T-helper 17 cell (primary cell): ENCODE measurements at regions not wholly inside any gene's neighbourhood (a gene's known extent, or its start where the extent isn't known, plus 50 kb on each side); places are given as distances from the start of the nearest gene placed in this dataset.
"Not testable (repeated sequence)": the region's sequence is repeated elsewhere in the genome, so short reads cannot be mapped to it uniquely, and the experiment has no call there.

Experiments used
- ATAC-seq: fragments of 150-1000 bp; cut with Tn5 transposase; 2 replicates; pipeline ENCODE4 v1.10.0; 2021; ENCODE audit warnings: mild to moderate bottlenecking, moderate library complexity
- DNase-seq, 3 donors: peaks; one replicate each; pipeline versions ENCODE4 v3.0.0 to v3.0.0-alpha.2; 2020 to 2021
- H3K9me3 ChIP-seq: one replicate; pipeline ENCODE4 v1.7.0; 2013; ENCODE audit warnings: low read length, mild to moderate bottlenecking; ENCODE audit not compliant: control insufficient read depth, poor library complexity, severe bottlenecking
- H3K27ac Mint-ChIP-seq: one replicate; pipeline ENCODE4 v1.8.0; 2022; ENCODE audit warnings: mild to moderate bottlenecking, moderate library complexity, mixed read lengths
- H3K27me3 Mint-ChIP-seq: one replicate; pipeline ENCODE4 v1.8.0; 2022; ENCODE audit warnings: mixed read lengths
- H3K36me3 Mint-ChIP-seq: one replicate; pipeline ENCODE4 v1.8.0; 2022; ENCODE audit warnings: low read depth, mixed read lengths
- H3K4me1 Mint-ChIP-seq: one replicate; pipeline ENCODE4 v1.8.0; 2022; ENCODE audit warnings: mild to moderate bottlenecking, mixed read lengths
- H3K4me3 Mint-ChIP-seq: one replicate; pipeline ENCODE4 v1.8.0; 2022; ENCODE audit warnings: mild to moderate bottlenecking, moderate library complexity, mixed read lengths

GRCh38 chr22:25407859-25408229 lies 156.6 kb upstream of the GRK3 start:
- ATAC-seq (no peak), DNase-seq (no peak)
- Mint-ChIP-seq H3K36me3 (no peaks in the 10 kb centered on the region), H3K4me3 (peak overlapping the region; percentile 57), H3K4me1 (peaks cover 21% of the 10 kb centered on the region), H3K27me3 (peaks cover 4% of the 10 kb centered on the region), H3K27ac (no peak overlapping the region)
- H3K9me3 ChIP-seq: no peaks in the 10 kb centered on the region

- Mint-ChIP-seq H3K27ac (no peak overlapping the region), H3K4me3 (no peak overlapping the region), H3K4me1 (peaks cover 14% of the 10 kb centered on the region), H3K27me3 (peaks cover 6% of the 10 kb centered on the region), H3K36me3 (no peaks in the 10 kb centered on the region)
- DNase-seq (no peak), ATAC-seq (no peak)
- H3K9me3 ChIP-seq: no peaks in the 10 kb centered on the region
These were observed 155.2 kb upstream of the GRK3 start for GRCh38 chr22:25409240-25409639.

GRCh38 chr22:25410849-25411248 lies 153.6 kb upstream of the GRK3 start:
- ATAC-seq: no peak
- peak overlapping the region; percentile 89 for H3K27ac Mint-ChIP-seq

GRCh38 chr22:25413620-25414019 lies 150.9 kb upstream of the GRK3 start:
- peaks cover 4% of the 10 kb centered on the region for H3K4me1 Mint-ChIP-seq
- peaks cover 2% of the 10 kb centered on the region for H3K36me3 Mint-ChIP-seq
- no peak overlapping the region for H3K27ac Mint-ChIP-seq
- H3K27me3 Mint-ChIP-seq: peaks cover 31% of the 10 kb centered on the region
- ATAC-seq (no peak), DNase-seq (no peak)
- H3K4me3 Mint-ChIP-seq: no peak overlapping the region
- H3K9me3 ChIP-seq: no peaks in the 10 kb centered on the region

More at GRCh38 chr22:25410849-25411248, 153.6 kb upstream of the GRK3 start:
- peaks cover 2% of the 10 kb centered on the region for H3K36me3 Mint-ChIP-seq
- H3K4me3 Mint-ChIP-seq: peak overlapping the region; percentile 39
- H3K27me3 Mint-ChIP-seq: peaks cover 15% of the 10 kb centered on the region
- H3K4me1 Mint-ChIP-seq: peaks cover 14% of the 10 kb centered on the region
- H3K9me3 ChIP-seq: no peaks in the 10 kb centered on the region
- no peak for DNase-seq

- DNase-seq, H3K9me3 ChIP-seq, ATAC-seq, H3K36me3 Mint-ChIP-seq, H3K27ac Mint-ChIP-seq, H3K4me3 Mint-ChIP-seq: not testable (repeated sequence)
- peaks cover 49% of the 10 kb centered on the region for H3K27me3 Mint-ChIP-seq
- H3K4me1 Mint-ChIP-seq: peaks cover 12% of the 10 kb centered on the region
These were observed 148.7 kb upstream of the GRK3 start for GRCh38 chr22:25415731-25416130.

GRCh38 chr22:25417826-25418225 lies 146.6 kb upstream of the GRK3 start:
- not testable (repeated sequence) for ATAC-seq, H3K36me3 Mint-ChIP-seq, H3K4me3 Mint-ChIP-seq, DNase-seq, H3K9me3 ChIP-seq, H3K27ac Mint-ChIP-seq
- peaks cover 14% of the 10 kb centered on the region for H3K4me1 Mint-ChIP-seq
- peaks cover 60% of the 10 kb centered on the region for H3K27me3 Mint-ChIP-seq

- DNase-seq: no peak
- Mint-ChIP-seq H3K27ac (peak overlapping the region; percentile 8), H3K36me3 (peaks cover 7% of the 10 kb centered on the region), H3K4me1 (peaks cover 14% of the 10 kb centered on the region), H3K27me3 (peaks cover 74% of the 10 kb centered on the region), H3K4me3 (peak overlapping the region; percentile 81)
- no peaks in the 10 kb centered on the region for H3K9me3 ChIP-seq
- peak; percentile 23 for ATAC-seq
These were observed 145.0 kb upstream of the GRK3 start for GRCh38 chr22:25419247-25420113.

GRCh38 chr22:25420114-25420441 lies 144.4 kb upstream of the GRK3 start:
- H3K9me3 ChIP-seq, ATAC-seq, H3K36me3 Mint-ChIP-seq, DNase-seq: not testable (repeated sequence)
- H3K4me3 Mint-ChIP-seq: peak overlapping the region; percentile 81
- peak overlapping the region; percentile 8 for H3K27ac Mint-ChIP-seq
- peaks cover 14% of the 10 kb centered on the region for H3K4me1 Mint-ChIP-seq
- peaks cover 76% of the 10 kb centered on the region for H3K27me3 Mint-ChIP-seq

- H3K36me3 Mint-ChIP-seq: peaks cover 5% of the 10 kb centered on the region
- H3K4me1 Mint-ChIP-seq: peaks cover 14% of the 10 kb centered on the region
- no peaks in the 10 kb centered on the region for H3K9me3 ChIP-seq
- peaks cover 74% of the 10 kb centered on the region for H3K27me3 Mint-ChIP-seq
- H3K27ac Mint-ChIP-seq: no peak overlapping the region
- peak overlapping the region; percentile 81 for H3K4me3 Mint-ChIP-seq
- ATAC-seq: no peak
- no peak for DNase-seq
These were observed 144.0 kb upstream of the GRK3 start for GRCh38 chr22:25420471-25420924.

- peaks cover 14% of the 10 kb centered on the region for H3K4me1 Mint-ChIP-seq
- no peaks in the 10 kb centered on the region for H3K9me3 ChIP-seq
- no peak overlapping the region for H3K27ac Mint-ChIP-seq
- peak overlapping the region; percentile 82 for H3K4me3 Mint-ChIP-seq
- DNase-seq (no peak), ATAC-seq (no peak)
- H3K36me3 Mint-ChIP-seq: peaks cover 5% of the 10 kb centered on the region
- peaks cover 69% of the 10 kb centered on the region for H3K27me3 Mint-ChIP-seq
These were observed 143.3 kb upstream of the GRK3 start for GRCh38 chr22:25420925-25421904.

- not testable (repeated sequence) for ATAC-seq, H3K9me3 ChIP-seq, H3K4me3 Mint-ChIP-seq, H3K36me3 Mint-ChIP-seq, DNase-seq, H3K4me1 Mint-ChIP-seq, H3K27ac Mint-ChIP-seq
- peaks cover 69% of the 10 kb centered on the region for H3K27me3 Mint-ChIP-seq
These were observed 137.8 kb upstream of the GRK3 start for GRCh38 chr22:25426530-25427308.

GRCh38 chr22:25431637-25432342 lies 132.7 kb upstream of the GRK3 start:
- not testable (repeated sequence) for H3K27ac Mint-ChIP-seq, H3K36me3 Mint-ChIP-seq, DNase-seq, H3K4me1 Mint-ChIP-seq, ATAC-seq, H3K9me3 ChIP-seq, H3K4me3 Mint-ChIP-seq
- peaks cover 46% of the 10 kb centered on the region for H3K27me3 Mint-ChIP-seq
